ENCODE measurements at regions not wholly inside any gene's neighbourhood (a gene's known extent, or its start where the extent isn't known, plus 50 kb on each side); places are given as distances from the start of the nearest gene placed in this dataset.
"Not testable (repeated sequence)": the region's sequence is repeated elsewhere in the genome, so short reads cannot be mapped to it uniquely, and the experiment has no call there.

- not testable (repeated sequence) for TF ChIP-seq CBFB (IDR thresholded peaks at IDR 0.05; ENCODE audit: low read depth); HDAC2 (IDR thresholded peaks at IDR 0.05); SMAD5 (IDR thresholded peaks at IDR 0.05; ENCODE audit: low read depth); RELA (IDR thresholded peaks at IDR 0.05; ENCODE audit: borderline replicate concordance, partially characterized antibody); ZNF24 (IDR thresholded peaks at IDR 0.05); POLR2AphosphoS5 (IDR thresholded peaks at IDR 0.05; ENCODE audit: low read length); CTCF (IDR thresholded peaks at IDR 0.05 in 2 of 3, conservative IDR thresholded peaks at IDR 0.05 in 1 of 3; ENCODE audit: control insufficient read depth in 2 of 3, extremely low read depth in 1 of 3, insufficient read depth in 1 of 3, low read depth in 3 of 3, low read length in 3 of 3); HDAC6 (IDR thresholded peaks at IDR 0.05; ENCODE audit: unreplicated experiment); REST (IDR thresholded peaks at IDR 0.05; ENCODE audit: low read depth, low read length); NR2C2 (IDR thresholded peaks at IDR 0.05; ENCODE audit: borderline replicate concordance, control insufficient read depth, insufficient read length, low read depth); EGR1 (IDR thresholded peaks at IDR 0.05; ENCODE audit: borderline replicate concordance in 1 of 2, low read depth in 2 of 2, low read length in 2 of 2)
Observed at GRCh38 chr1:87992536-87992935, 663.9 kb downstream of the LMO4 start.

Data from GM12878 (cell line).